ENCODE measurements at regions not wholly inside any gene's neighbourhood (a gene's known extent, or its start where the extent isn't known, plus 50 kb on each side); places are given as distances from the start of the nearest gene placed in this dataset.
A peak's percentile ranks its signal among the peaks of the same experiment; 100 is the strongest.

GRCh38 chr16:6447021-6447790 lies 885.4 kb upstream of the RBFOX1 start:
- FAIRE-seq: no peak
- no peak for DNase-seq (ENCODE audit: insufficient read length, low spot score)
- TF ChIP-seq, protein P1, sequence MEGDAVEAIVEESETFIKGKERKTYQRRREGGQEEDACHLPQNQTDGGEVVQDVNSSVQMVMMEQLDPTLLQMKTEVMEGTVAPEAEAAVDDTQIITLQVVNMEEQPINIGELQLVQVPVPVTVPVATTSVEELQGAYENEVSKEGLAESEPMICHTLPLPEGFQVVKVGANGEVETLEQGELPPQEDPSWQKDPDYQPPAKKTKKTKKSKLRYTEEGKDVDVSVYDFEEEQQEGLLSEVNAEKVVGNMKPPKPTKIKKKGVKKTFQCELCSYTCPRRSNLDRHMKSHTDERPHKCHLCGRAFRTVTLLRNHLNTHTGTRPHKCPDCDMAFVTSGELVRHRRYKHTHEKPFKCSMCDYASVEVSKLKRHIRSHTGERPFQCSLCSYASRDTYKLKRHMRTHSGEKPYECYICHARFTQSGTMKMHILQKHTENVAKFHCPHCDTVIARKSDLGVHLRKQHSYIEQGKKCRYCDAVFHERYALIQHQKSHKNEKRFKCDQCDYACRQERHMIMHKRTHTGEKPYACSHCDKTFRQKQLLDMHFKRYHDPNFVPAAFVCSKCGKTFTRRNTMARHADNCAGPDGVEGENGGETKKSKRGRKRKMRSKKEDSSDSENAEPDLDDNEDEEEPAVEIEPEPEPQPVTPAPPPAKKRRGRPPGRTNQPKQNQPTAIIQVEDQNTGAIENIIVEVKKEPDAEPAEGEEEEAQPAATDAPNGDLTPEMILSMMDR (IDR thresholded peaks at IDR 0.05; ENCODE audit: insufficient read depth, missing control alignments): no peak

GRCh38 chr16:6446370-6446769 lies 886.3 kb upstream of the RBFOX1 start:
- DNase-seq (ENCODE audit: insufficient read length, low spot score): no peak
- FAIRE-seq: no peak
- TF ChIP-seq, protein P1 (IDR thresholded peaks at IDR 0.05; ENCODE audit: insufficient read depth, missing control alignments): peak; percentile 52

- no peak for DNase-seq (ENCODE audit: insufficient read length, low spot score)
- FAIRE-seq: no peak
- TF ChIP-seq, protein P1 (IDR thresholded peaks at IDR 0.05; ENCODE audit: insufficient read depth, missing control alignments): no peak
Observed at GRCh38 chr16:6439129-6439528, 893.5 kb upstream of the RBFOX1 start.

GRCh38 chr16:6428861-6429260 lies 903.8 kb upstream of the RBFOX1 start:
- DNase-seq (ENCODE audit: insufficient read length, low spot score) (no peak), FAIRE-seq (no peak)
- TF ChIP-seq, protein P1 (IDR thresholded peaks at IDR 0.05; ENCODE audit: insufficient read depth, missing control alignments): no peak

GRCh38 chr16:6427621-6428020 lies 905.0 kb upstream of the RBFOX1 start:
- DNase-seq (ENCODE audit: insufficient read length, low spot score) (no peak), FAIRE-seq (no peak)
- TF ChIP-seq, protein P1 (IDR thresholded peaks at IDR 0.05; ENCODE audit: insufficient read depth, missing control alignments): no peak

DNA sequence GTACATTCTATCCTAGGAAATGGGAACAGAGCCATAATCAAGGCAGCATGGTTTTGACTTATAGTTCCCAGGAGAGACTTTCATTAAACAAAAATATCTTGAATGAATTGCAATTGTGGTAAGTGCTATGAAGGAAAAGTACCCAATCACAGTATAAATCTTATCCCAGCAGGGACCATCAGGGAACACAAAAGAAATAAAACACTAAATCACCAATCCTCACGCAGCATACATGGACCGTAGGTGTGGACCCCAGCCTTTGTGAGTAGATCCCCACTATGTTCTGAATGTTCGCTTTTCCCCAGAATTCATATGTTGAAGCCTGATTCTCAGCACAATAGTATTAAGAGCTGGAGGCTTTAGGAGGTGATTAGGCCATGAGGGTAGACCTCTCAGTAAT lies 925.0 kb upstream of the RBFOX1 start:
- no peak for FAIRE-seq
- TF ChIP-seq, protein P1 (IDR thresholded peaks at IDR 0.05; ENCODE audit: insufficient read depth, missing control alignments): no peak
- no peak for DNase-seq (ENCODE audit: insufficient read length, low spot score)

- no peak for DNase-seq (ENCODE audit: insufficient read length, low spot score)
- no peak for FAIRE-seq
- TF ChIP-seq, protein P1 (IDR thresholded peaks at IDR 0.05; ENCODE audit: insufficient read depth, missing control alignments): no peak
Observed at GRCh38 chr16:6406028-6406427, 926.6 kb upstream of the RBFOX1 start.
